Neural cell (in vitro differentiated cells): ENCODE measurements at regions not wholly inside any gene's neighbourhood (a gene's known extent, or its start where the extent isn't known, plus 50 kb on each side); places are given as distances from the start of the nearest gene placed in this dataset.

Experiments
- CTCF ChIP-seq: fragments of 450-650 bp; IDR thresholded peaks from 2 replicates; pipeline ENCODE4 v1.5.1; 2014; ENCODE audit warnings: antibody characterized with exemption, mild to moderate bottlenecking, moderate library complexity; ENCODE audit not compliant: poor library complexity, severe bottlenecking
- EP300 ChIP-seq: fragments of 450-650 bp; conservative IDR thresholded peaks from 2 replicates; pipeline ENCODE4 v1.6.1; 2014; ENCODE audit warnings: antibody characterized with exemption, mild to moderate bottlenecking, moderate library complexity; ENCODE audit not compliant: poor library complexity, severe bottlenecking
- EZH2 ChIP-seq: fragments of 200-600, 300-800 bp; shearing (Covaris generic), sonication (generic); IDR thresholded peaks from 2 replicates; pipeline ENCODE4 v1.6.1; 2014; ENCODE audit warnings: antibody characterized with exemption, low read length, borderline replicate concordance, mild to moderate bottlenecking; ENCODE audit not compliant: insufficient read depth, poor library complexity, severe bottlenecking
- POLR2AphosphoS5 ChIP-seq: IDR thresholded peaks from 2 replicates; pipeline ENCODE4 v1.6.1; 2012
- RAD21 ChIP-seq: fragments of 450-650 bp; conservative IDR thresholded peaks from 2 replicates; pipeline ENCODE4 v1.6.1; 2014; ENCODE audit warnings: antibody characterized with exemption, mild to moderate bottlenecking, moderate library complexity
- REST ChIP-seq: IDR thresholded peaks from 2 replicates; pipeline ENCODE4 v1.6.1; 2012; ENCODE audit warnings: borderline replicate concordance
- SMC3 ChIP-seq: fragments of 450-650 bp; conservative IDR thresholded peaks from 2 replicates; pipeline ENCODE4 v1.6.1; 2014; ENCODE audit warnings: antibody characterized with exemption, mild to moderate bottlenecking, moderate library complexity; ENCODE audit not compliant: poor library complexity
- TAF1 ChIP-seq: IDR thresholded peaks from 2 replicates; pipeline ENCODE4 v1.6.1; 2012; ENCODE audit warnings: low read depth

GRCh38 chr3:3464131-3464530 is 284.6 kb upstream of the CRBN start:
- no peak for TF ChIP-seq TAF1
- no peak for TF ChIP-seq EP300
- TF ChIP-seq CTCF: no peak
- no peak for TF ChIP-seq SMC3
- no peak for TF ChIP-seq REST
- no peak for TF ChIP-seq EZH2
- TF ChIP-seq RAD21: no peak
- no peak for TF ChIP-seq POLR2AphosphoS5
